Esophagus muscularis mucosa (tissue), 3 donors: ENCODE measurements at regions not wholly inside any gene's neighbourhood (a gene's known extent, or its start where the extent isn't known, plus 50 kb on each side); places are given as distances from the start of the nearest gene placed in this dataset.

Experiments used
- CTCF ChIP-seq, 3 experiments: fragments of 200-600 bp in 2 of 3; fragments of 450-650 bp in 1 of 3; sonication (generic) in 2 of 3; IDR thresholded peaks; one replicate each; pipeline ENCODE4 v1.5.1; 2017 to 2019; ENCODE audit warnings: antibody characterized with exemption in 3 of 3, mild to moderate bottlenecking in 2 of 3, moderate library complexity in 1 of 3
- EP300 ChIP-seq: sonication (generic); formaldehyde crosslinking; IDR thresholded peaks from one replicate; pipeline ENCODE4 v1.6.1; 2017; ENCODE audit warnings: antibody characterized with exemption

GRCh38 chr20:39865446-39865845 lies 823.6 kb downstream of the MAFB start:
- no peak for TF ChIP-seq CTCF (IDR thresholded peaks at IDR 0.05)
- TF ChIP-seq EP300, result no peak
